Loucy (cell line): ENCODE measurements at regions not wholly inside any gene's neighbourhood (a gene's known extent, or its start where the extent isn't known, plus 50 kb on each side); places are given as distances from the start of the nearest gene placed in this dataset.

Source experiments
- CTCF ChIP-seq: fragments of 200-600 bp; sonication (generic); conservative IDR thresholded peaks from 2 replicates; pipeline ENCODE4 v1.5.1; 2014; ENCODE audit warnings: mild to moderate bottlenecking, antibody characterized with exemption, low read length
- EZH2phosphoT487 ChIP-seq: fragments of 200-600 bp; IDR thresholded peaks from 2 replicates; pipeline ENCODE4 v1.6.1; 2018; ENCODE audit warnings: antibody characterized with exemption, mild to moderate bottlenecking, moderate library complexity, borderline replicate concordance

- TF ChIP-seq CTCF (no peak), EZH2phosphoT487 (no peak)
These were observed 131.0 kb upstream of the SOX5 start for GRCh38 chr12:24080465-24080864.
